Tibial nerve (tissue), 4 donors: ENCODE measurements at regions not wholly inside any gene's neighbourhood (a gene's known extent, or its start where the extent isn't known, plus 50 kb on each side); places are given as distances from the start of the nearest gene placed in this dataset.
"Not testable (repeated sequence)": the region's sequence is repeated elsewhere in the genome, so short reads cannot be mapped to it uniquely, and the experiment has no call there.

ENCODE experiments used
- CTCF ChIP-seq, 5 experiments: fragments of 200-600 bp in 3 of 5; fragments of 450-650 bp in 2 of 5; sonication (generic) in 3 of 5; IDR thresholded peaks; one replicate each; pipeline ENCODE4 v1.5.1; 2016 to 2019; ENCODE audit warnings: antibody characterized with exemption in 5 of 5, mild to moderate bottlenecking in 3 of 5, moderate library complexity in 2 of 5
- EP300 ChIP-seq, 2 donors: sonication (generic); formaldehyde crosslinking; IDR thresholded peaks; one replicate each; pipeline ENCODE4 v1.6.1; 2017; ENCODE audit warnings: antibody characterized with exemption in 2 of 2, mild to moderate bottlenecking in 1 of 2
- POLR2A ChIP-seq, 2 donors: fragments of 450-650 bp; IDR thresholded peaks; one replicate each; pipeline ENCODE4 v1.6.1; 2017; ENCODE audit warnings: antibody characterized with exemption in 2 of 2, mild to moderate bottlenecking in 2 of 2, moderate library complexity in 2 of 2

GRCh38 chr5:177923837-177924236 is 72.2 kb downstream of the PROP1 start:
- TF ChIP-seq CTCF, EP300, POLR2A (IDR thresholded peaks at IDR 0.05): not testable (repeated sequence)
